ENCODE measurements at regions not wholly inside any gene's neighbourhood (a gene's known extent, or its start where the extent isn't known, plus 50 kb on each side); places are given as distances from the start of the nearest gene placed in this dataset.

GRCh38 chr7:25391295-25391861 lies 163.1 kb upstream of the NPVF start:
- Mint-ChIP-seq H3K4me3 (ENCODE audit: unreplicated experiment) (no peak overlapping the region), H3K27me3 (ENCODE audit: unreplicated experiment) (no peaks in the 10 kb centered on the region), H3K4me1 (ENCODE audit: low read depth, unreplicated experiment) (peaks cover 20% of the 10 kb centered on the region), H3K36me3 (ENCODE audit: unreplicated experiment) (no peaks in the 10 kb centered on the region), H3K9me3 (ENCODE audit: unreplicated experiment) (no peaks in the 10 kb centered on the region), H3K27ac (ENCODE audit: unreplicated experiment) (no peak overlapping the region)
- TF ChIP-seq CTCF (IDR thresholded peaks at IDR 0.05; ENCODE audit: partially characterized antibody, unreplicated experiment) = peak; percentile 47
- no peak for DNase-seq

GRCh38 chr7:25391961-25392587 lies 163.8 kb upstream of the NPVF start:
- no peak for DNase-seq
- H3K36me3 Mint-ChIP-seq (ENCODE audit: unreplicated experiment) = no peaks in the 10 kb centered on the region
- no peak overlapping the region for H3K4me3 Mint-ChIP-seq (ENCODE audit: unreplicated experiment)
- no peaks in the 10 kb centered on the region for H3K27me3 Mint-ChIP-seq (ENCODE audit: unreplicated experiment)
- peaks cover 20% of the 10 kb centered on the region for H3K4me1 Mint-ChIP-seq (ENCODE audit: low read depth, unreplicated experiment)
- no peak overlapping the region for H3K27ac Mint-ChIP-seq (ENCODE audit: unreplicated experiment)
- H3K9me3 Mint-ChIP-seq (ENCODE audit: unreplicated experiment) = no peaks in the 10 kb centered on the region
- TF ChIP-seq CTCF (IDR thresholded peaks at IDR 0.05; ENCODE audit: partially characterized antibody, unreplicated experiment) = no peak

- peak; percentile 31 for DNase-seq
- no peaks in the 10 kb centered on the region for H3K9me3 Mint-ChIP-seq (ENCODE audit: unreplicated experiment)
- no peak overlapping the region for H3K4me3 Mint-ChIP-seq (ENCODE audit: unreplicated experiment)
- H3K27ac Mint-ChIP-seq (ENCODE audit: unreplicated experiment) = peak overlapping the region; percentile 60
- TF ChIP-seq CTCF (IDR thresholded peaks at IDR 0.05; ENCODE audit: partially characterized antibody, unreplicated experiment) = no peak
- H3K27me3 Mint-ChIP-seq (ENCODE audit: unreplicated experiment) = no peaks in the 10 kb centered on the region
- peaks cover 22% of the 10 kb centered on the region for H3K4me1 Mint-ChIP-seq (ENCODE audit: low read depth, unreplicated experiment)
- H3K36me3 Mint-ChIP-seq (ENCODE audit: unreplicated experiment) = no peaks in the 10 kb centered on the region
These were observed 164.5 kb upstream of the NPVF start for GRCh38 chr7:25392588-25393338.

GRCh38 chr7:25395976-25396375 lies 167.7 kb upstream of the NPVF start:
- Mint-ChIP-seq H3K27ac (ENCODE audit: unreplicated experiment) (no peak overlapping the region), H3K36me3 (ENCODE audit: unreplicated experiment) (no peaks in the 10 kb centered on the region), H3K9me3 (ENCODE audit: unreplicated experiment) (no peaks in the 10 kb centered on the region), H3K4me1 (ENCODE audit: low read depth, unreplicated experiment) (peaks cover 27% of the 10 kb centered on the region), H3K4me3 (ENCODE audit: unreplicated experiment) (no peak overlapping the region), H3K27me3 (ENCODE audit: unreplicated experiment) (no peaks in the 10 kb centered on the region)
- DNase-seq = no peak
- no peak for TF ChIP-seq CTCF (IDR thresholded peaks at IDR 0.05; ENCODE audit: partially characterized antibody, unreplicated experiment)

DNA sequence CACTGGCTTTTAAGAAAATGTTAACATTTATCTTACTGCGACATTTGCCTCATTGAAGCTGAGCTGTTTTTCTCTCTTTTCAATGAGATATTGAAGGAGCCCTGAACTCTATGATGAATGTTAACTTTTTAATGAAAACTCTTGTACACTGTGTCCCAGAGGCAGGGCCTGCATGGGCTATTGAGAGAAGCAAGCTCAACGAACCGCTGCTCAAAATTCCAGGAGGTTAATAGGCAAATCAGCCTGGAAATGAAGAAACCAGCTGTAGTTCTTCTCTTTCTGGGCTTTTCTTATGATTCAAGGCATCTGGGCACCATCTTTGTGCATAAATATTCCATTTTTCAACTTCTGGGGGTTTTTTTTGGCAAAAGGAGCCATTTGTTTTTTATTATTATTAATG lies 168.4 kb upstream of the NPVF start:
- Mint-ChIP-seq H3K36me3 (ENCODE audit: unreplicated experiment) (peaks cover 5% of the 10 kb centered on the region), H3K27me3 (ENCODE audit: unreplicated experiment) (no peaks in the 10 kb centered on the region), H3K9me3 (ENCODE audit: unreplicated experiment) (no peaks in the 10 kb centered on the region), H3K4me1 (ENCODE audit: low read depth, unreplicated experiment) (peaks cover 23% of the 10 kb centered on the region), H3K4me3 (ENCODE audit: unreplicated experiment) (no peak overlapping the region), H3K27ac (ENCODE audit: unreplicated experiment) (no peak overlapping the region)
- no peak for TF ChIP-seq CTCF (IDR thresholded peaks at IDR 0.05; ENCODE audit: partially characterized antibody, unreplicated experiment)
- DNase-seq = no peak

Data from glutamatergic neuron (in vitro differentiated cells).